HG02759 (cell line): ENCODE measurements at regions not wholly inside any gene's neighbourhood (a gene's known extent, or its start where the extent isn't known, plus 50 kb on each side); places are given as distances from the start of the nearest gene placed in this dataset.

Experiments used
- ATAC-seq: cut with Tn5 transposase; IDR thresholded peaks from one replicate; pipeline ENCODE4 v1.9.1; 2021; ENCODE audit warnings: mild to moderate bottlenecking, moderate library complexity; ENCODE audit not compliant: unreplicated experiment

- ATAC-seq: no peak
These were observed 101.0 kb downstream of the HRH4 start for GRCh38 chr18:24561369-24561965.

- no peak for ATAC-seq
These were observed 106.8 kb downstream of the HRH4 start for GRCh38 chr18:24567199-24567598.

GRCh38 chr18:24570716-24571115 lies 110.3 kb downstream of the HRH4 start:
- no peak for ATAC-seq

- ATAC-seq: no peak
These were observed 122.3 kb downstream of the HRH4 start for GRCh38 chr18:24582771-24583170.

- no peak for ATAC-seq
These were observed 123.8 kb downstream of the HRH4 start for GRCh38 chr18:24584205-24584604.

GRCh38 chr18:24584813-24585212 lies 124.4 kb downstream of the HRH4 start:
- ATAC-seq: no peak

GRCh38 chr18:24585996-24586566 lies 125.6 kb downstream of the HRH4 start:
- no peak for ATAC-seq

- ATAC-seq: no peak
These were observed 126.4 kb downstream of the HRH4 start for GRCh38 chr18:24586662-24587360.

- no peak for ATAC-seq
These were observed 128.0 kb downstream of the HRH4 start for GRCh38 chr18:24588440-24588839.

- ATAC-seq: no peak
These were observed 130.5 kb downstream of the HRH4 start for GRCh38 chr18:24590946-24591345.

GRCh38 chr18:24593401-24593800 lies 133.0 kb downstream of the HRH4 start:
- ATAC-seq: no peak

- no peak for ATAC-seq
These were observed 133.4 kb downstream of the HRH4 start for GRCh38 chr18:24593886-24594285.

GRCh38 chr18:24595561-24596031 lies 135.2 kb downstream of the HRH4 start:
- ATAC-seq: no peak

- ATAC-seq: no peak
These were observed 139.7 kb downstream of the HRH4 start for GRCh38 chr18:24600076-24600654.

- no peak for ATAC-seq
These were observed 141.1 kb downstream of the HRH4 start for GRCh38 chr18:24601585-24601984.

- no peak for ATAC-seq
These were observed 141.8 kb downstream of the HRH4 start for GRCh38 chr18:24602201-24602600.

GRCh38 chr18:24603151-24603550 lies 142.7 kb downstream of the HRH4 start:
- no peak for ATAC-seq

GRCh38 chr18:24605444-24605843 lies 145.0 kb downstream of the HRH4 start:
- no peak for ATAC-seq

GRCh38 chr18:24609254-24609653 lies 148.8 kb downstream of the HRH4 start:
- ATAC-seq: no peak

GRCh38 chr18:24611075-24611474 lies 150.6 kb downstream of the HRH4 start:
- no peak for ATAC-seq

GRCh38 chr18:24613896-24614640 lies 153.6 kb downstream of the HRH4 start:
- no peak for ATAC-seq
